GM18517 (cell line): ENCODE measurements at regions not wholly inside any gene's neighbourhood (a gene's known extent, or its start where the extent isn't known, plus 50 kb on each side); places are given as distances from the start of the nearest gene placed in this dataset.

Experiments used
- ATAC-seq: cut with Tn5 transposase; IDR thresholded peaks from one replicate; pipeline ENCODE4 v1.9.1; 2021; ENCODE audit warnings: mild to moderate bottlenecking, moderate library complexity; ENCODE audit not compliant: unreplicated experiment

GRCh38 chr1:57887964-57888491 is 464.2 kb upstream of the DAB1 start:
- no peak for ATAC-seq

DNA sequence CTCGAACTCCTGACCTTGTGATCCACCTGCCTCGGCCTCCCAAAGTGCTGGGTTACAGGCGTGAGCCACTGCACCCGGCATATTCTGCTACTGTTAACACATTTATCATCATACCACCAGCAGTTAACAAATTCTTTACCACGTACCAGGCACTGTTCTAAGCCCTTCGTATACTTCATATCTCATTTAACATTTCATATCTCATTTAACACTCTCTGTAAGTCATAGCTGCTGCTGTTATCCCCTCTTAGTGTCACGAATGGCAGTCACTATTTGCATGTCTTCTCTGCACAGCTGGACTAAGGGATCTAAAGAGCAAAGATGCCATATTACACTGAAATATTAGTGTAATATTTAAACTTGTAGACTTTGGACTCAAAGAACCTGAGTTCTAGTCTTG is 462.5 kb upstream of the DAB1 start:
- ATAC-seq: no peak

- no peak for ATAC-seq
Measured at GRCh38 chr1:57883642-57883995, 459.8 kb upstream of the DAB1 start.

- ATAC-seq: no peak
Measured at GRCh38 chr1:57882934-57883641, 459.2 kb upstream of the DAB1 start.

DNA sequence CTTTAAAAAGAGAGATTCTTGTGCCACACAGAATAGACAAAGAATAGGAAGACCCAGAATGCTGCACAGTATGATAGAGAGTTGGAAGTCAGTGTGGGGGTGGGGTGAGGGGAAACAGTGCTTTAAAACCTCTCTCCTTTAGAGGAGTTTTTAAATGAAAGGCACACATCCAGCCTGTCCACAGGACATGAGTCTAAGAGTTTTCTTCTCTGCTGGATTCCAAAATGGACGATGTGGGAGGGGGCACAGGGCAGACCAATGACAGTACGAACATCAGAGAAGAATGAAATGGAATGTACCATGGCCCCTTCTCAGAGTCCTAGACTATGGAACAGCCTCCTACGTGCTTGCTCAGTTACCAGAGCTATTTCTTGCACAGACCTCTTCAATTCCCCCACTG is 458.2 kb upstream of the DAB1 start:
- no peak for ATAC-seq

- no peak for ATAC-seq
Measured at GRCh38 chr1:57881639-57882038, 457.8 kb upstream of the DAB1 start.

DNA sequence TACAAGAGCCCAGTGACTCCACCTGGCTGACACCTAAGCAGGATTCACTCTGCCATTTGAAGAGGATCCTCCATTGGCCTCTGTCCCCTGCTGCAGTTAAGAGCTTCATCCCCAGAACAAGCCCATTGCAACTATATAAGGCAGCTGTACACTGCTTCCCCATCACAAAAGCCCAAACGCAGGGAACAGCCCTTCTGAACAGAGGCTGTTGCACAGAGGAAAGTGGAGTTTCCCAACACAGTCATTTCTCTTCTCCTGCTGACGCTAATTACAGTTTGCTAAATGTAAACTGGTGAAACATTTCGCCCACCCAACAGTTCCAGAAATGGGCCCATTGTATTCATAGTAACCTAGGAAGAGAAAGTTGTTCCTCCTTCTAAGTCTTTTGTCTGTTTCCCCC is 455.8 kb upstream of the DAB1 start:
- ATAC-seq: no peak

- no peak for ATAC-seq
Measured at GRCh38 chr1:57874418-57874877, 450.6 kb upstream of the DAB1 start.

DNA sequence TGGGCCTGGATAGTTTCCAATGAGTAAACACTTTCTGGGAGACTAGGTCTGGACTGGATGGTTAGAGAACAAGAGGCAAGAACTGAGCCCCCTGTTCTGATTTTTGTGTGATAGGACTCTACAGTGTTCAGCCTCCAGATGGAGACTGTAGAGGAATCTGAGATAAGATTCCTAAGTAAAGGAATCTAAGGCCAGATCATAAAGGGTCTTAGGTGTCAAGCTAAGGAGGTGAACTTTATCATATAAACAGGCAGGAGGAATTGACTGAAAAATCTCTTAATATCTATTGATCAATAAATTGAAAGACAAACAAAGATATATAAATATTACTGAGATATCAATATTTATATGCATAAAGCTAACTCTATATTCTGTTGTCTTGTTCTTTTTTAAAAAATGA is 449.1 kb upstream of the DAB1 start:
- ATAC-seq: no peak

DNA sequence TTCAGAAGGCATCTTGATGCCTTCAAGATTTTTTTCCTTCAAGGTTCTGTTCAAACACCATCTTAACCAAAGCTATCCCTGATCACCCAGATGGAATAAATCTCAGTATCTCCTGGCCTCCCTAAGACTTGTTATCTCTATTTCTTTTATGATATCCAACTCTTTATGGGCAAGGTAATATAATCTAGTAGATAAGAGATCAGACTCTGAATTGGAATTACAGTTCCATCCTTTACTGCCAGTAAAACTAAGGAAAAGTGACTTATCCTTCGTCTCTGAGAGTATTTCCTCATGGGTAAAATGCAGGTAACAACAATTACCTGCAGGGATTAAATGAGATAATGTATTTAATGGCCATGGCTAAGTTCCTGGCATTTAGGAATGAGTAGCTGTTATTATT is 445.0 kb upstream of the DAB1 start:
- ATAC-seq: no peak

DNA sequence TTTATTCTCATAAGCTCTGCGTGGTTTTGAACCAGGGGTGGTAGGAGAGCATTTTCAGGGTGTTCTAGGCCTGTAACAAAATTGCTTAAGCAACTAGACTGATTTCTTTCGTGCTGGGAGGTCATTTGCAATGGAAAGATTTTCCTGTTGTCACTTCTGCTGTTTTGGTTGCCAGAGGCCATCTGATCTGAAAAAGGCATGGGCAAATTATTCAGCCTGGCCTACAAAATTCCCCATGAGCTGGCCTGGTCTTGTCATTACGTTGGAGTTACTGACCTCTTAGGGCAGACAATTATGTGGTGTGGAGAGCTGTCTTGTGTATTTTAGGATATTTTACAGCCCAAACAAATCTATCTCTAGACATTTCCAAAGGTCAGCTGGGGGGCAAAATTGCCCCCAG is 444.4 kb upstream of the DAB1 start:
- no peak for ATAC-seq

DNA sequence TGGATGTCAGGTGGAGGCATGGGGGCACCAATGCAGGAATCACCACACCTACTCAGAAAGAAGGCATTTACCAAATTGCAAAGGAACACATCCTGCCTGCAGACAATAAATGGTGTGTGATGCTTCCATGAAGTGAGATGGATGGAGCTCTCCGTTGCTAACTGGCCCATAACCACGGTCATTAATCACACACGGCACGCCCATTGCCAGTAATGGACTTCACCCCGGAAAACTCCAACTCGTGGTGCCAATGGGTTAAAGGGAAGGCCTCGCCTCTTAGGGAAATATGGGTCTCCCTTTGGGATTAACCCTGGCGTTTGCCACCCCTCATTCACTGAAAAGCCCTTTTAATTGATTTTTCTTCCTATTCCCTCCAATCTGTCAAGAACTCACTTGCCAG is 443.1 kb upstream of the DAB1 start:
- ATAC-seq: no peak

- ATAC-seq: no peak
Measured at GRCh38 chr1:57860931-57861565, 437.2 kb upstream of the DAB1 start.

GRCh38 chr1:57860325-57860724 is 436.5 kb upstream of the DAB1 start:
- no peak for ATAC-seq

DNA sequence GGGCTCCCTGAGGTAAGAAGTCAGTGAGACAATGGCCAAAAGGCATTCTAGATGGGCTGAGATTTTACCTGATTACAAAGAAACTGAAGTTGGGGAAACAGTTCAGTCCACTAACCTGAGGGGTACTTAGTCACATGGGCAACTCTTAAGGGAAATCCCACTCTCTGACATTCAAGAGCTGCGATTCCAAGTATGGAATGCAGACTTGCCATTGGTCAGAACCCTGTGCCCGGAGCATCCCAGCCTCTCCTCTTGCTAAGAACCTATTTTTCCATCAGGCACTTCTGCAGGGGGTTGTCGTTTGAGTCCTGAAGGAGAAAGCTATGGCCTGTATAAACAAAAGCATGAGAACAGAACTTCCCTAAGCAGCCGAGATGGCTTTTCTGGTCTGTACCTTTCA is 434.9 kb upstream of the DAB1 start:
- no peak for ATAC-seq

- no peak for ATAC-seq
Measured at GRCh38 chr1:57857809-57858208, 433.9 kb upstream of the DAB1 start.

GRCh38 chr1:57854436-57854835 is 430.6 kb upstream of the DAB1 start:
- ATAC-seq: no peak

GRCh38 chr1:57850176-57850940 is 426.5 kb upstream of the DAB1 start:
- no peak for ATAC-seq

DNA sequence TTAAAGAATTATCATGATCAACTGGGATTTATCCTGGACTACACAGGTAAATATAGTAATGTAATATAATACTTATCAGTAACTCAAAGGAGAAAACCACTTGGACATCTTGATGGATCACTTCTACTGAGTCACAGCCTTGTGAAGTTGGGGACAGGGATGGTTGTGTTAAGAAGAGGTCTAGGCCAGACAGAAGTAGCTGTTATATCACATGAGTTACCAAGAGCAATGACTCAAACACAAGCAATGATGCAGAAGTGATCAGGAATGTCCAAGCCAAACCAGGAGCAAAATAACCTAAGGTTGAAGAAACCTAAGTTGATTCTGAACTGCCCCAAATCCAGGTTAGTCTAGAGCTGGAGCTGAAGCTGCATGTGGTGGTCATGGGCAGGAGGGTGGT is 424.5 kb upstream of the DAB1 start:
- ATAC-seq: no peak

DNA sequence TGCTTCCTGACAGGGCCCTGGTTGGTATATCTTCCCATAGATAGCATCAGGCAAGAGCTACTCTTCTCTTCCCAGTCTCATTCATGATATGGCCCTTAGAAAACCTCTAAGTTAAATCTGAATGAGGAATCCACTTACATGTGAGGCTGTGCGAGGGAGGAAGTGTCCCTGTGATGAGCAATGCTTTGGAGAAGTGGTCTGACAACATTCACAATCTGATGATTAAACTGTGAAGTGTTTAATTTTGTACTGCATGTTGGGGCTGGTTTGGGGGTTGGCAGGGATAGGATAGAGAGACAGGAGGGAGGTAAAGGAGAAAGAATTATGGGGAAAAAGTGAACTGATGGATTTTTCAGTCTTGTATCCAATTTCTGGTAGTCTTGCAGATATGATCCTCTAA is 421.2 kb upstream of the DAB1 start:
- no peak for ATAC-seq

DNA sequence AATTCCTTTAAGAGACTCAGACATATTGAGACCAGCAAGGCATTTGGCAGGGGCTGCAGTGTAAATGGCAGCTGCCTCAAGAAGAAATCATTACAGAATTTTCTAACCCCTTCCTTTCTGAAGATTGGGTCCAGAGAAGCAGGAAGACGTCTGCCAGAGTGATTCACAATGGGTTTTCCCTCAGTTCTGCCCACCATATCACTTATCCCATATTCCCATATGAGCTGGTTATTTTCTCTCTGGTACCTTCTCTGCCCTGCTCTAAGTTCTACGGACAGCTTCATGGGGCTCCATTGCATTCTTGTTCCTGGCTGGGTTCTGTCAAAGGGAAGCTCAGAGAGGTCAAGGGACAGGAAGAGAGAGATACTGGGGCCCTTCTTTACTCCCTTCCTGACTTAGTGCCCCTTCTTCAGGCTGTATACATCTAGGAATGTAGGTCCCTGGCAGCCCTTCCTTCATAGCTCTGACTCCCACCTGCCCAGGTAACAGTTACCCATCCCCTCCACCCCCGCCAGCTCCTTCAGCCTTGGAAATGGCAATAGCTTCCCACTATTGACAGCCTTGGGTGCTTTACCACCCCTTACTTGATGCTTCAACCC is 420.6 kb upstream of the DAB1 start:
- no peak for ATAC-seq

DNA sequence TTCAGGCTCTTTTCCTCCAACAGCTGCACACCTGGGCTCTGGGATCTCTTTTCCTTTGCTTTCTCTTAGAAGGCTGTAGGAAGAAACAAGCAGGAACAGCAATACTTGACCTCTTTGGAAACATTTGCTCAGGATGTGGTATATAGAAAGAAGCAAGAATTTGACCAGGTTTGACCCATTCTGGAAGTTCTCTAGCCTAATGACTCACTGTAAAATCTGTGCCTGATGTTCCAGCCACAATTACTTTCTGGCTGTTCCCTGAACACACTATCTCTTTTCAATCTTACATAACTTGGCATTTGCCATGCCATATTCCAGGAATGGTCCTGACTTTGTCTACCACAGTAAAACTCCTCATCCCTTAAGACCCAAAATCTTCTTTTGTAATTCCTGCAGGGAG is 419.9 kb upstream of the DAB1 start:
- ATAC-seq: no peak
